K562 (cell line): ENCODE measurements at regions not wholly inside any gene's neighbourhood (a gene's known extent, or its start where the extent isn't known, plus 50 kb on each side); places are given as distances from the start of the nearest gene placed in this dataset.

Source experiments
- ATAC-seq: fragments of 200-7000 bp; cut with Tn5 transposase; 3 replicates; pipeline ENCODE4 v1.9.1; 2020; ENCODE audit warnings: moderate library complexity
- BruUV-seq: library from RNA; stranded (reverse); fragments of 400-500 nt; replicated peaks from 2 replicates; lab custom pipeline; 2021; lab: Mats Ljungman, UMichigan
- CTCF ChIA-PET: fragments of 300-600 bp; formaldehyde crosslinking; extraction: SDS; loops from one replicate; lab custom pipeline; 2021; ENCODE audit warnings: low intra/inter-chr PET ratio; lab: Yijun Ruan, JAX
- POLR2A ChIA-PET: fragments of 300-600, 350-650 bp; sonication (Branson Sonifier 250); formaldehyde crosslinking; extraction: SDS; loops from one replicate; lab custom pipeline; 2021; ENCODE audit warnings: antibody characterized with exemption, inconsistent platforms; lab: Yijun Ruan, JAX
- DNase-seq, 4 experiments: peaks; one replicate each; pipeline versions ENCODE4 v3.0.0 to v3.0.0-alpha.2; 2011 to 2018; ENCODE audit warnings: low spot score in 3 of 4, mixed read lengths in 3 of 4; ENCODE audit errors: extremely low read depth in 1 of 4
- FAIRE-seq: peaks from 2 replicates; lab custom pipeline; 2011; peaks lifted over from hg19 to GRCh38; lab: Jason Lieb, UNC
- H2AFZ ChIP-seq: 2 replicates; pipeline ENCODE4 v1.6.0; 2011; ENCODE audit warnings: low read depth, low read length, control low read depth, inconsistent platforms
- H3K27ac ChIP-seq: fragments of 200-600 bp; 3 replicates; pipeline ENCODE4 v1.8.0; 2011; ENCODE audit warnings: low read depth, mild to moderate bottlenecking, control low read depth, inconsistent platforms, low read length, moderate library complexity, mixed read lengths; ENCODE audit errors: extremely low read depth
- H3K27me3 ChIP-seq, 2 experiments: fragments of 300-600 bp in 1 of 2; 2 replicates in 1 of 2; 3 replicates in 1 of 2; pipeline versions ENCODE4 v1.6.0 to v1.8.0; 2011; ENCODE audit warnings: inconsistent platforms in 2 of 2, low read length in 2 of 2, mild to moderate bottlenecking in 1 of 2, mixed read lengths in 1 of 2, moderate library complexity in 1 of 2; ENCODE audit not compliant: control insufficient read depth in 2 of 2, insufficient read depth in 2 of 2
- H3K36me3 ChIP-seq: fragments of 300-600 bp; 3 replicates; pipeline ENCODE4 v1.8.0; 2011; ENCODE audit warnings: mild to moderate bottlenecking, low read length, inconsistent platforms; ENCODE audit not compliant: control insufficient read depth, insufficient read depth
- H3K4me1 ChIP-seq, 2 experiments: fragments of 200-600 bp in 1 of 2; replicated peaks in 1 of 2; 2 replicates in 1 of 2; 3 replicates in 1 of 2; pipeline versions ENCODE4 v1.5.1 to v1.8.0; 2011; ENCODE audit warnings: inconsistent platforms in 2 of 2, low read length in 2 of 2, mild to moderate bottlenecking in 1 of 2, mixed read lengths in 1 of 2, moderate library complexity in 1 of 2; ENCODE audit not compliant: control insufficient read depth in 2 of 2, insufficient read depth in 2 of 2
- H3K4me2 ChIP-seq: 2 replicates; pipeline ENCODE4 v1.6.1; 2011; ENCODE audit warnings: low read length, control low read depth, inconsistent platforms, mixed read lengths; ENCODE audit not compliant: insufficient read depth
- H3K4me3 ChIP-seq: fragments of 200-600 bp; sonication (generic), shearing (Covaris generic); 2 replicates; pipeline ENCODE4 v1.5.1; 2016; ENCODE audit warnings: control low read depth, inconsistent platforms
- H3K79me2 ChIP-seq: fragments of 200-600 bp; 3 replicates; pipeline ENCODE4 v1.8.0; 2011; ENCODE audit warnings: low read length, inconsistent platforms; ENCODE audit not compliant: control insufficient read depth, insufficient read depth
- H3K9ac ChIP-seq, 2 experiments: 2 replicates each; pipeline versions ENCODE4 v1.6.0 to v1.6.1; 2011; ENCODE audit warnings: low read depth in 2 of 2, low read length in 2 of 2, control low read depth in 1 of 2, inconsistent platforms in 1 of 2, mild to moderate bottlenecking in 1 of 2, mixed read lengths in 1 of 2; ENCODE audit not compliant: insufficient read depth in 1 of 2
- H3K9me1 ChIP-seq: one replicate; pipeline ENCODE4 v1.6.0; 2011; ENCODE audit warnings: inconsistent platforms, mild to moderate bottlenecking, low read length, moderate library complexity; ENCODE audit not compliant: control insufficient read depth, insufficient read depth
- H3K9me3 ChIP-seq: replicated peaks from 2 replicates; pipeline ENCODE4 v1.5.1; 2011; ENCODE audit warnings: low read depth, low read length, inconsistent platforms; ENCODE audit not compliant: control insufficient read depth, insufficient read depth
- H4K20me1 ChIP-seq: replicated peaks from 2 replicates; pipeline ENCODE4 v1.6.1; 2011; ENCODE audit warnings: low read length, inconsistent platforms, mixed read lengths; ENCODE audit not compliant: control insufficient read depth, insufficient read depth
- EGR1 ChIP-seq: fragments of 450-650 bp; conservative IDR thresholded peaks from 2 replicates; pipeline ENCODE4 v1.6.1; 2017; ENCODE audit warnings: mild to moderate bottlenecking
- FOXK2 ChIP-seq, 2 experiments: fragments of 450-650 bp; IDR thresholded peaks in 1 of 2; conservative IDR thresholded peaks in 1 of 2; 2 replicates each; pipeline ENCODE4 v1.6.1; 2016; ENCODE audit warnings: low read depth in 2 of 2, mild to moderate bottlenecking in 1 of 2
- GMEB1 ChIP-seq: fragments of 250-450 bp; sonication (Bioruptor Pico); IDR thresholded peaks from 2 replicates; pipeline ENCODE4 v1.4.0; 2020; ENCODE audit warnings: mild to moderate bottlenecking
- HEY1 ChIP-seq: fragments of 250-450 bp; sonication (Bioruptor Pico); IDR thresholded peaks from 2 replicates; pipeline ENCODE4 v1.5.0; 2020; ENCODE audit warnings: mild to moderate bottlenecking, moderate library complexity, borderline replicate concordance
- MEIS2 ChIP-seq: fragments of 450-650 bp; IDR thresholded peaks from 2 replicates; pipeline ENCODE4 v1.6.1; 2014; ENCODE audit warnings: mild to moderate bottlenecking; ENCODE audit not compliant: partially characterized antibody
- PRPF4 ChIP-seq: fragments of 200-400 bp; formaldehyde crosslinking; IDR thresholded peaks from one replicate; pipeline ENCODE4 v1.6.1; 2017; ENCODE audit warnings: low read length, low read depth, mild to moderate bottlenecking; ENCODE audit not compliant: insufficient read depth, poor library complexity, severe bottlenecking
- ZNF174 ChIP-seq: fragments of 250-450 bp; sonication (Bioruptor Pico); IDR thresholded peaks from 2 replicates; pipeline ENCODE4 v1.4.0; 2020; ENCODE audit warnings: mild to moderate bottlenecking
- WGBS: fragments of 100-300 bp; shearing (Covaris generic); methylation state at CpG from one replicate; pipeline ENCODE4 v1.1.6; 2016; ENCODE audit warnings: low coverage, mixed read lengths; ENCODE audit not compliant: insufficient coverage; ENCODE audit errors: missing lambda C conversion rate; 5-methylcytosine and 5-hydroxymethylcytosine counted together
- in situ Hi-C: fragments of 300-500 bp; cut with MboI; formaldehyde crosslinking; loops from 4 replicates; pipeline ENCODE4 v1.15.0; 2018; ENCODE audit warnings: inconsistent platforms, mixed read lengths
- intact Hi-C: fragments of 100-400 bp; cut with micrococcal nuclease; formaldehyde crosslinking; loops from 2 replicates; pipeline ENCODE4 v1.14.2; 2022
- TF ChIP-seq, protein P1 (sequence below): fragments of 450-650 bp; IDR thresholded peaks from 2 replicates; pipeline ENCODE4 v1.7.1; 2018; ENCODE audit warnings: mild to moderate bottlenecking, low read depth; ENCODE audit not compliant: partially characterized antibody
- TF ChIP-seq, protein P2 (sequence below), 2 experiments: fragments of 450-650 bp; formaldehyde crosslinking in 1 of 2; IDR thresholded peaks; 2 replicates each; pipeline versions ENCODE4 v1.4.0 to v1.6.1; 2014 to 2020; ENCODE audit warnings: mild to moderate bottlenecking in 2 of 2, borderline replicate concordance in 1 of 2, low read depth in 1 of 2

DNA sequence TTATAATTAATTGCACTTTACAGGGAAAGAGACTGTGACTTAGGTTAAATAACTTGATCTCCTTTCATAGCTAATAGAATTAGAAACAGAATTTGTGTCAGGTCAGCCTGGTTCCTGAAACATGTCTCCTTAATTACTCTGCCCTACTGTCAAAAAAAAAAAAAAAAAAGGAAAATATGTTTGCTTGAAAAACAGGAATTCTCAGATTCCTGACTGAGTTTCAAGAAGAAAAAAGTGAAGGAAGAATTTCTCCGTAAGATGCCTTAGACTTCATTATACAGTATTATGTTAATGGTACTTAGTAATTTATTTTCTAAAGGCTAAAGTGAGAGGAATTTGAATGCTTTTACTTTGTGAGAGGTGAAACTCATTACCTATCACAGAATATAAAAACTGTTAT lies 118.4 kb upstream of the REG3G start:
- no peaks in the 10 kb centered on the region for H3K27me3 ChIP-seq
- no peak overlapping the region for H3K27ac ChIP-seq
- H3K4me2 ChIP-seq, result no peak overlapping the region
- H3K9me3 ChIP-seq, result no peaks in the 10 kb centered on the region
- no peaks in the 10 kb centered on the region for H3K9me1 ChIP-seq
- no TSS peak for BruUV-seq
- intact Hi-C loops, result no loop called here
- no peak for DNase-seq
- H3K4me1 ChIP-seq, result no peaks in the 10 kb centered on the region
- H3K36me3 ChIP-seq, result no peaks in the 10 kb centered on the region
- FAIRE-seq, result no peak
- 10% methylated on average over 1 of the region's 1 CpG for WGBS
- H3K9ac ChIP-seq, result no peak overlapping the region
- in situ Hi-C loops, result no loop called here
- POLR2A ChIA-PET, result no interaction called here
- no peaks in the 10 kb centered on the region for H4K20me1 ChIP-seq
- no peak overlapping the region for H2AFZ ChIP-seq
- H3K4me3 ChIP-seq, result no peak overlapping the region
- H3K79me2 ChIP-seq, result no peaks in the 10 kb centered on the region
- CTCF ChIA-PET, result no interaction called here
- no peak for ATAC-seq
- TF ChIP-seq, protein P1, sequence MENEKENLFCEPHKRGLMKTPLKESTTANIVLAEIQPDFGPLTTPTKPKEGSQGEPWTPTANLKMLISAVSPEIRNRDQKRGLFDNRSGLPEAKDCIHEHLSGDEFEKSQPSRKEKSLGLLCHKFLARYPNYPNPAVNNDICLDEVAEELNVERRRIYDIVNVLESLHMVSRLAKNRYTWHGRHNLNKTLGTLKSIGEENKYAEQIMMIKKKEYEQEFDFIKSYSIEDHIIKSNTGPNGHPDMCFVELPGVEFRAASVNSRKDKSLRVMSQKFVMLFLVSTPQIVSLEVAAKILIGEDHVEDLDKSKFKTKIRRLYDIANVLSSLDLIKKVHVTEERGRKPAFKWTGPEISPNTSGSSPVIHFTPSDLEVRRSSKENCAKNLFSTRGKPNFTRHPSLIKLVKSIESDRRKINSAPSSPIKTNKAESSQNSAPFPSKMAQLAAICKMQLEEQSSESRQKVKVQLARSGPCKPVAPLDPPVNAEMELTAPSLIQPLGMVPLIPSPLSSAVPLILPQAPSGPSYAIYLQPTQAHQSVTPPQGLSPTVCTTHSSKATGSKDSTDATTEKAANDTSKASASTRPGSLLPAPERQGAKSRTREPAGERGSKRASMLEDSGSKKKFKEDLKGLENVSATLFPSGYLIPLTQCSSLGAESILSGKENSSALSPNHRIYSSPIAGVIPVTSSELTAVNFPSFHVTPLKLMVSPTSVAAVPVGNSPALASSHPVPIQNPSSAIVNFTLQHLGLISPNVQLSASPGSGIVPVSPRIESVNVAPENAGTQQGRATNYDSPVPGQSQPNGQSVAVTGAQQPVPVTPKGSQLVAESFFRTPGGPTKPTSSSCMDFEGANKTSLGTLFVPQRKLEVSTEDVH, result no peak
- TF ChIP-seq ZNF174 (CRISPR knock-in tag) (no peak), MEIS2 (no peak), EGR1 (no peak), FOXK2 (conservative IDR thresholded peaks at IDR 0.05 in 1 of 2, IDR thresholded peaks at IDR 0.05 in 1 of 2; ENCODE audit: low read depth in 2 of 2) (no peak), PRPF4 (no peak), GMEB1 (no peak), HEY1 (CRISPR knock-in tag) (no peak)
- TF ChIP-seq, protein P2, sequence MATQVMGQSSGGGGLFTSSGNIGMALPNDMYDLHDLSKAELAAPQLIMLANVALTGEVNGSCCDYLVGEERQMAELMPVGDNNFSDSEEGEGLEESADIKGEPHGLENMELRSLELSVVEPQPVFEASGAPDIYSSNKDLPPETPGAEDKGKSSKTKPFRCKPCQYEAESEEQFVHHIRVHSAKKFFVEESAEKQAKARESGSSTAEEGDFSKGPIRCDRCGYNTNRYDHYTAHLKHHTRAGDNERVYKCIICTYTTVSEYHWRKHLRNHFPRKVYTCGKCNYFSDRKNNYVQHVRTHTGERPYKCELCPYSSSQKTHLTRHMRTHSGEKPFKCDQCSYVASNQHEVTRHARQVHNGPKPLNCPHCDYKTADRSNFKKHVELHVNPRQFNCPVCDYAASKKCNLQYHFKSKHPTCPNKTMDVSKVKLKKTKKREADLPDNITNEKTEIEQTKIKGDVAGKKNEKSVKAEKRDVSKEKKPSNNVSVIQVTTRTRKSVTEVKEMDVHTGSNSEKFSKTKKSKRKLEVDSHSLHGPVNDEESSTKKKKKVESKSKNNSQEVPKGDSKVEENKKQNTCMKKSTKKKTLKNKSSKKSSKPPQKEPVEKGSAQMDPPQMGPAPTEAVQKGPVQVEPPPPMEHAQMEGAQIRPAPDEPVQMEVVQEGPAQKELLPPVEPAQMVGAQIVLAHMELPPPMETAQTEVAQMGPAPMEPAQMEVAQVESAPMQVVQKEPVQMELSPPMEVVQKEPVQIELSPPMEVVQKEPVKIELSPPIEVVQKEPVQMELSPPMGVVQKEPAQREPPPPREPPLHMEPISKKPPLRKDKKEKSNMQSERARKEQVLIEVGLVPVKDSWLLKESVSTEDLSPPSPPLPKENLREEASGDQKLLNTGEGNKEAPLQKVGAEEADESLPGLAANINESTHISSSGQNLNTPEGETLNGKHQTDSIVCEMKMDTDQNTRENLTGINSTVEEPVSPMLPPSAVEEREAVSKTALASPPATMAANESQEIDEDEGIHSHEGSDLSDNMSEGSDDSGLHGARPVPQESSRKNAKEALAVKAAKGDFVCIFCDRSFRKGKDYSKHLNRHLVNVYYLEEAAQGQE (IDR thresholded peaks at IDR 0.05; ENCODE audit: borderline replicate concordance), result no peak
- TF ChIP-seq, protein P2 (CRISPR knock-in tag; IDR thresholded peaks at IDR 0.05; ENCODE audit: low read depth), result no peak
